NCI-H446 treated with DMSO at 0.1 percent for 48 hours (cell line): ENCODE measurements at regions not wholly inside any gene's neighbourhood (a gene's known extent, or its start where the extent isn't known, plus 50 kb on each side); places are given as distances from the start of the nearest gene placed in this dataset.

Source experiments
- DNase-seq: peaks from one replicate; lab custom pipeline; 2025; lab: John Stamatoyannopoulos, UW

DNA sequence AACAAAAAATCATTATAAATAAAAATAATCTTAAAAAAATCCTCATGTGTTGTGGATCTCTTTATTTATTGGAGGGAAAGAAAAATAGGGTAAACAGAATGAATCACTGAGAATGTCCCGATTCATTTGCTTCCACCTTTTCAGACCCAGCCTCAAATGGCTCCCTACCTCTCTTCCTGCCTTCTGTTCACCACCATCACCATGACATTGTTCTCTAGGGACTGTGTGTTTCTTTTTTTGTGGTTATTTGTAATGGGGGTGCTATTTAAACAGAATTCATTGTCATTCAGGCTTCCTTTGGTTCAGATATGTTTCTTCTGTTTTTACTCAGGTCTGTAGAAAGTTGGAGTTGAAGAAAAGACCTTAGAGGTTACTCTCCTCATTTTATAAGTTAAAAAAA is 198.2 kb downstream of the KIF4B start:
- DNase-seq = no peak

DNA sequence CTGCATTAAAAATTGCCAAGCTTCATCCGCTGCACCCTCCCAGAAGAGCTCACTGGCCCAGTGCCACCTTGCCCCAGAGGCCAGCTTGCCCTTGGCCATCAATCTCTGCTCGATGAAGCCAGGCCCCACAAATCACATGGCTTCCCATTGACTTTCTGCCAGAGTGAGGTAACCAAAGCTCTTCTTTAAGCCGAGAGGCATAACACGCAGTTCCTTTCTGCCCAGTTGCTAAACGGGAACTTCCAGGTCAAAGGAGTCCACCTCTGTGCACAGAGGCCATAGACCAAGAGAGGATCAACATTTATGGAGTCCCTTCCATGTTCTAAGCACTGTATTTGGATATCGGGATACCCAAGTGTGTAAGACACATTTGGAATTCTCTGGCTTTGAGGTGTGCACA is 208.8 kb downstream of the KIF4B start:
- DNase-seq = peak; percentile 64

DNA sequence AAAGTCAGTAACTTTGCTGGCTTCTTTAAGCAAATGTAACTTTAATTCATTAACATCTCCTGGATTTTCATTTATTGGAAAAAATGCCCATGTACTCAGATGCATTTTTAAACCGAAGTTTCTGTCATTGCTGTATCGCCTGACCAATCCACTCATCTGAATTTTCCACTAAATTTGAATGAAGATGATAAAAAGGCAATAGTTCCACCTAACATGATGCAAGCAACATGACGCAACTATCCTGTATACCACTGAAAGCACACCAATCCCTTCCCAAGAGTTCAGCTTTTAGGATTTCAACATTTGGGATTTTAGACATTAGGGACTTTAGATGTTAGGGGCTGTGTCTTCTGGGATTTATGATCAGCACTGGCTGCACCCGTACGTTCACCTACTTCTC is 215.6 kb downstream of the KIF4B start:
- DNase-seq = no peak

DNA sequence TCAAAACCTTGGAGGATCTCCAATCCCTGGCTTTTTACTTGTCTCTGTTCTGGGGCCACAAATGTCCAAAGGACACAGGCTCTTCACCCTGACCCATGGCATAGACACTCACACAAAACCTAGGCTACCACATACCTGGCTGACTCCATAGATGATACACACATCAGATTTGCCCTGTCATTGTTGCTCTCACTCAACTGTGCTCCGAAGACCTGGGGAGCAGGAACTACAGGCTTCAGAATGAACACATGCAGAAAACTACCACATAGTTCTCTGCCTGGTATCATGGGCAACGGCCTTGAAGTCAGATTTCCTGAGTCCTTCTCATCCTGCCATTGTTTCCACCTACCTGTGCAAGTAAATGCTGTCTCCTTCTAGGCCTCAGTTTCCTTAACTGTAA is 226.2 kb downstream of the KIF4B start:
- no peak for DNase-seq

DNA sequence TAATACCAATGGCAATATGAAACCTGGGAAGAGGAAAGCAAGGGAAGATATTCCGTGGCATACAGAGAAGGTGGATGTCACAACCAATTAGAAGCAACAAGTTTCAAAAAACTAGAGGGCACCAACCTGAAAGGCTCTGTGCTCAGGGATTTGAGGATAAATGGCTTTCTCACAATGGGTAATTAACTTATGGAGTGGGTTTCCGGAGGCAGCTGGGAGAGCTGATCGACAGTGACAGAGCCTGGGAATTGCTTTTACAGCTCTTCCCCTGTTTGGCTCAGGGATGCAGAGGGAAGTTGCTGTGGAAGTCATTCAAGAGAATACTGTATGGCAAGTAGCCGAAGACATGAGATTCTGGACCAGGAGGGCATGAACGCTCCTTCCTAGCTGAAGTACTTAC is 237.0 kb downstream of the KIF4B start:
- no peak for DNase-seq

DNA sequence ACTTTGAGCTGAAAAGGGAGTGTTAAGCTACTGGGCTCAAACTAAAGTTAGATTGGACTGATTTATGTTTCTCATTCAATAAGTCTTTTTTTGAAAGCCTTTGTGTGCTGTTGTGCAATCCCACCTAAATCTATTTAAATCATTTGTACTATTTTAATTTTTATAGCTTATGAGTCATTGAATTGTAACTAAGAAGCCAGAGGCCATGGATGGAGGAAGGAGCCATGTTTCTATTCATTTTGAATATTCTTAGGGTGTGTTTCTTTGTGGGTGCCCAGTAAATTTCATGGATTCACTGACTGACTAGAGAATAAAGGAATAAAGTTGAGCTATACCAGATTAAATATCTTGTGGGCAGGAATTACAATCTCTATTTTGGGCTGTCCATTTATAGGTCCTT is 238.5 kb downstream of the KIF4B start:
- no peak for DNase-seq

DNA sequence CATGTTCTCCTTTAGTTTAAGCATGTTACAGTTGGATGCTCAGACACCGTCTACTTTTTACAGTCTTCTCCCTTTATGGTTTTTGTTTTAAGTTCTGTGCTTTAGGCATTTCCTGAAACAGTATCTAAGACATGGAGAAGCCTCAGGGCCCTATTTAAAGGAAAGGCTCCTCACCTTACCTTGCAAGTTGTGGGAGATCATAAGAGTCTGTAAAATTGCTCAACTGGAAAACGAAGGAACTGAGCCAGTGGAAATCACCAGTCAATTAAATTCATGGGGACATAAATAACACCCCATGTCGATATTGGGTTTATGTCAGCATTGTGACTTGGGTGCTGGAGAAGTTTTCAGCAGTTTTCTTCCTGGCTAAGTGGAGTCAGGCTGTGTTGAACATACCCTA is 239.2 kb downstream of the KIF4B start:
- DNase-seq = no peak

DNA sequence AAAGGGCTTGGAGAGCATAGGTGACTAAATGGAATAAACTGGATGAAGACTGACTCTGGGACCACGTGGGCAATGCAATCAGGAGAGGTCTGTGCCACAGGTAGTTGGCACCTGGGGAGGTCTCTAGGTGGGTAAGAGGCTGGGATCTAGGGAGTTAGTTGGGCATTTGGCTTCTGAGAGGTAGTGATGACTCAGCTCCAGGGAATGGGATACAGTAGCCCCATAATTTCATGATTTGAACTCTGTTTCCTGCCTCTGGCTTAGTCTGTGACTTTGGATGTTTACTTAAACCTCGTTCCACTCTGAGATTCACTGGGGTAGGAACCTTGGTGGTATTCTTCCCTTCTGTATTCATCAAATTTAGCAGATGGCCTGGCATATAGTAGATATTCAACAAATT is 240.8 kb downstream of the KIF4B start:
- no peak for DNase-seq

DNA sequence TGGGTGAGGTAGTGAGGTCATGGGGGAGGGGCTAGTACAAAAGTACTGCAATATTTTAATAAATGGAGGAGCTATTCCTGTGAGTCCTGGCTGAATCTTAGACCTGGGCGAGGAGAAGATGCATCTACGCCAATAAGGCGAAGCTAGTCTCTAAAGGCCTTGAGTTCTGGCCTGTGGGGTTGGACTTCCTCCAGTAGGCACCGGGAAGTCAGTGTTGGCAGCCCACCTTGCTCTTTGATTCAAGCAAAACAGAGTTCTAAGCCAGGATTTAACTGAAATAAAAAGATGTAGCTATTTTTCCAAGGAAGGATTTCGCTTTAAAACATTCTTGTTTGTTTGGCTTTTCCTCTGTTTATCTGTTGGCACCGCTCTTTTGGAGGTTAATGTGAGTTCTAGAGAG is 244.6 kb downstream of the KIF4B start:
- peak; percentile 35 for DNase-seq

DNA sequence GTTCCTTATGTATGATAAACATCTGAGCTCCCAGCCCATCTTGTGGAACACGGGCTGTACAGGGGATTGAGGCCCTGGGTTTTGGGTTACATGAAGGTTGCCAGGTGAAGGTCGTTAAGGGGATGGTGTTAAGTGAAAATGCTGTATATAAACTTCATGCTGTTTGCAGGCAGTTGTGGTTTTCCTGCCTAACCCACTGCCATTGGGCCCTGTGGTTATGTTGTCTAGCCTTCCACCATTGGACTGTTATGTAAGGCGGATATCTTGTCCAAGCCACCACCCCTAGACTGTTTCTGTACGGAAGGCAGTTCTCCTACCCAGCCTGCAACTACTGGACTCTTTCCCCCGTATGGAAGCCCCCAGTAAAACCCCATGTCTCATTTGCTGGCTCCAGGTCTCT is 246.1 kb downstream of the KIF4B start:
- no peak for DNase-seq

DNA sequence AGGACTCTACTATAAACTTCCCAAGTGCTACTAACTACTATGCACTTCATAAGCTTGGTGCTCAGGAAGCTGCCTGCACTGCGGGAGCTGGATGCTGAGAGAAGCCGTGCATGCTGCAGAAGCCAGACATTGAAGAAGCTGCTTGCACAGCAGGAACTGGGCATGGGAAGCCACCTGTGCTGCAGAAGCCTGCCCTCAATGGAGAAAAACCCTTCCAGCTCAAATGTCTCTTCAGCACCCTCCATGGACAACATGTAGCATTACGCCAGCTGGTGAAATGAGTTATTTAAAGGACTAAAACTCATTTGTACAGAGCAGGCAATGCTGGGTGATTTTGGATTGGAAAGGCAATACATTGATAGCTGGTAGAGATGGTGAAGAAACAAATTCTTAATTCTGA is 247.2 kb downstream of the KIF4B start:
- DNase-seq = peak; percentile 15

DNA sequence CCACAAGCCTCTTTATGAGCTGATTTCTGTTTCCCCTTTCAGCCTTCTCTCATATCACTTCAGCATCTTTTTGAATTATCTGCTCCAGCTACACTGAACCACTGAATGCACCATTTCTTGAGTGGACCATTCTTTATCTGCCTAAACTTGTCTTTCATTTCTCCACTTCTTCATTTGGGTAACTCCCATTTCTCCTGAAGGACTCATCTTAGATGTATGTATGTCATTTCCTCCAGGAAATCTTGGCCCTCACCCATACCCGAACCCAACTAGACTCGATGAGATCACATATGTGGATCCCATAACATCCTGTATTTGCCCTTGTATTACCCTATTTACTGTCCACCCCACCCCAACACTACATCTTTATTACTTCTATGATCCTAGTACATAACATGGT is 249.8 kb downstream of the KIF4B start:
- no peak for DNase-seq

DNA sequence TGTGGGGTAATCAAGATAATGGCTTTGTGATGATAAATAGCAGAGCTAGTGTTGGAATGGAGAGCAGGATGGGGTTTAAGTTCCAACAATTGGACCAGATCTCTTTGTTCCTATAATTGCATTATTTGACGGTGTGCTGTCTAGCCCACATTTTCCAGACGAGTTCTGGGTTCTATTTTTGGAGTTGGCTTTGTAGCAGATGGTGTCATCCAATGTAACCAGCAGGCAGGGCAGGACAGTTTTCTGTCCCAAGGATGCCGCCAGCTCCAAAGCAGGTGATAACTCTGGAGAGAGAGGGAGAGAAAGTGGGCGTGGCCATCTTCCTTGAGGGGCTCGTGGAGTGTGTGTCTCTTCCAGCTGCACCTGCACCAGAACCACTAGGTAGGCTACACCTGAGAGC is 251.3 kb downstream of the KIF4B start:
- DNase-seq = no peak

DNA sequence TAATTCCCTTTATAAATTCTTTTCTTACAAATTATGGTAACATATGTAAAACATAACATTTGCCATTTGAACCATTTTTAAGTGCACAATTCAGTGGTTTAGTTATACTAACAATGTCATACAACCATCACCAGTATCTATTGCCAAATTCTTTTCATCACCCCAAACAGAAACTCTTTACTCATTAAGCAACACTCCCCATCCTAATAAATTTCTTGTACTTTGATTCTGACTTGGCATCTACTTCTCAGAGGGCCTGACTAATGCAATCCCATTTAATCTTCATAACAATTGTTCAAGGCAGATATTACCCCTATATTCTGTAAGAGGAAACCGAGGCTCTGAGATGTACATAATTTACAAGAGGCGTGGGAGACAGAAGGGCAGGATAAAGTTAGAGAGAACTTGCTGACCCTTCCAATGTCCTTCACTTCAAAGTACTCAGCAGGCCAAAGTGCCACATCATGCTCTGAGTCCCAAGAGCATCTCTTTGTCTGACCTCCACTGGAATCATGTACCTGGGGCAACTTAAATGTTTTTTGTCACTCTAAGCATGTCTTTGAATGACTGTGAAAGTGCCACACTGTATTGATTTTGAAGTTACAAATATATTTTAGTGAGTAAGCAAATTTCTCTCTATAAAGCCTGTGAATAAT is 255.3 kb downstream of the KIF4B start:
- DNase-seq = no peak

DNA sequence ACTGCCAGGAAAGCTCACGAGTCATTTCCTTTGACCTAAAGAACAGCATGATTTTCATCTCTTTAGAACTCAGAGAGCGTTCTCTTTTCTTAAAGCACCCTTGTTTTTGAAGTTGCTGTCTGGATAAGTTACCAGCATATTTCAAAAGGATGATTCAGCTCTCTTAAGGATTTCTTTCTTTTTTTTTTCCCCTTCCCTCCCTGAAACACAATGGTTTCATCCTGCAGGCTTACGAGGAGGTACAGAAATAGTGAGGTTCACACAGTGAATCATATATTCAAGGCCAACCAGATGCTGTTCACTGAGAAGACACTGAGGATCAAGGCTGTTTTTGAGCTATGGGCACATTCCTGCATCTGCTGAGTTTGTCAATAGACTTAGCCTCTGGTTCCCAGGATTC is 257.2 kb downstream of the KIF4B start:
- no peak for DNase-seq

DNA sequence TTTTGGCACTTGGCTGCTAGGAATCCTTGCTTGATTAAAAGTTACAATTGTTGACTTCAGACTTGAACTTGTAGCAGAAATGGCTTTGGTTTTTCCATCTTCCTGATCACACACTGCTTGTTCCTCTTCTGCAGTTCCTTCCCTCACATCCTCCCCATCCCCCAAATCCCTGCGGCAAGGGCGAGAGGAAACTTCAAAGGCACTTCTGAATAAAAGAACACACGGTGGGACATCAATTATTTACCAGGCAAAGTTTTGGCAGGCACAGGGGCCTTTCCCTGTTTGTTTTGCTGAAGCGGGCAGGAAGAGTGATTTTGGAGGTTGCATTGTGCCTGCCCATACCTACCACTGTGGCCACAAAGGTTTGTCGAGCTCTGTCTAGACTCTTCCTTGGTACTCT is 260.9 kb downstream of the KIF4B start:
- no peak for DNase-seq

DNA sequence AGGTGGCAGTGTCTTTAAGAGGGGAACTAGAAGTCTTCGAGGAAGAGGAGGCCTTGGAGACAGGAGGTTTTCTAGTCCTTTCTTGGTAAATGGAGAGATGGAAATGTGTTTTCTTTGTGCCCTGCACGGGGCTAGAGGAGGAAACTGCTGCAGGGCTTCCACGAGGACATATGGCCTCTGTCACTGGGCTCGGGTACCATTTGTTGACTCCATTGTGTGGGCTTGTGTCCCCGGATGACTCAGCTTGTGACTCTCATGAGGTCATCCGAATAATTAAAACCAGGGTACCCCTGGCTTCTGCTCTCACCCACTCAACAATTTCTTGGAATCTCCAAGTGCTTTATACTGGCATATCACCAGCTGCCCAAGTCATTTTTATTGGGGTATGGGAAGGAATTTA is 261.7 kb downstream of the KIF4B start:
- no peak for DNase-seq

DNA sequence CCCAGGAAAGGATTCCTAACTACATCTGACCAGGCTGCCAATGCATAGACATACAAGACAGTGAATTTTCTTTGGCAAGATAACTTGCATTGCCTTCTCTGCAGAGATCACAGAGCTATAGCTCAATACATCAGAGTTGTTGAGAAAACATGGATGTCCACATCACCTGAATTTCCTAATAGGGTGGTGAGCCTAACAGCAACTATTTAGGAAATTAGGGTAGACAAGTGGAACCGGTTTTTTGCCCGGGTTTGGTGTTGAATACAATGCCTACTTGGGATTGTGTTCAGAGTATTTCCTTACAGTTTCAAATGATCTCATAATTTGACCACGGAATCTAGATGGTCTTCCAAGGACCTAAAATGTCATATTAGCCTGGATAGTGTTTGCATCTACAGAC is 262.7 kb downstream of the KIF4B start:
- no peak for DNase-seq

DNA sequence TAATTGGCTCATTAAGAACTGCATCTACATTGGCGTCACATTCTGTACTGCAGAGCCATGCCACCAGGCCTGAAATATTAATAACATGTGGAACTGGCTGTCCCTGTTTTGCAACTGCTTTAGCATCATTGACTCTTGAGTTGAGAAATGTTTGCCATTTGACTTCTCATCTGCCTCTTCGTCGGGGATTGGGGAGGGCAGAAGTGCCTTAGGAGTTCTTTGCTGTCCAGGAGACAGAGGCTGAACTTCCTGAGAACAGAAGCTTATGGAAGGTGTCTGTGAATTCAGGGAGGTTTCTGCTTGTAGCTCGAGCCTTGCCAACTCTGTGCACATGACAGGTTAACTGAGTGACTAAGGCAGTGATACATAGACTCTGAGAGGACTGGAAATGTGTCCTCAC is 265.0 kb downstream of the KIF4B start:
- DNase-seq = no peak

DNA sequence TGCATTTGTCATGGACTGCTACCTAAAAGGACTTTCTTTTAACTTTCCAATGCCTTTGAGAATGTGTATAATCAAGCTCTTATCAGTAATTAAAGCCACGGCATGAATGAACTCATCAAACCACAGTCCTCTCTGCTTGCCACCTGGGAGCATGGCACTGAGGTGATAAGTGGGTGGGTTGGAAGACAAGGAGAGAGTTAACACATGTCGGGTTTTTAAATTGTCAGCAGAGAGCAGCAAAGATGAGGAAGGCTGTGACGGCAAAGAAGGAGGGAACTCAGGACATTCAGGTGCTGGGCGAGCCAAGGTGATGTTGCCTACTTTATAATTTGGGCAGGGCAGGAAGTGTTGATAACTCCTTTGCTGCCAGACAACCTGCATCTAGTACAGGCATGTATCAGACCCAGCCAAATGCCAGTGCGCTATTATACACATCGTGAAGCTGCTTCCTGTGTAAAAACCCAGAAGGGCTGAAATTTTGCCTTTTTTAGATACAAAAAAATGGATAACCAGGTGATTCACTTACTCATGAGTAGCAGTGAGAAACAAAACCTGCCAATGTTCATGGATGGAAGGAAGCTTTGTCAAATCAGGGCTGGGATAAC is 269.1 kb downstream of the KIF4B start:
- DNase-seq = no peak

DNA sequence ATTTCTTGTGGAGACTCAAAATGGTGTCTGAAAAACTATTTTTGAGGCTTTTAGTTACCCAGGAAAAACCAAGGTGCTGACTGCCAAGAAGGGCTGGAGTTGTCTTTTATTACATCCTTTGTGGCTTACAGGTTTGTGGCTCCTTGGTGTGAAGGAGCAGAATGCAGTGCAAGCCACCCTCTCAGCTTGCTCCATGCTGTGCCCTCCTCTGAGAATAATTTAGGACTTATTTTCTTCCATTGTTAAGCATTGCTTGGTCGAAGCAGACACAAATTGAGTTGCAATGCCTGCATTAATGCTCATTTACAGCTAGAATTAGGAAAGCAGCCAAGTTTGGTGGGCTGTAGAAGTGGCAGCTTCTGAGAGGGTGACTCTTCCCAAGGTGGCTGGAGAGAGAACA is 272.2 kb downstream of the KIF4B start:
- DNase-seq = no peak

DNA sequence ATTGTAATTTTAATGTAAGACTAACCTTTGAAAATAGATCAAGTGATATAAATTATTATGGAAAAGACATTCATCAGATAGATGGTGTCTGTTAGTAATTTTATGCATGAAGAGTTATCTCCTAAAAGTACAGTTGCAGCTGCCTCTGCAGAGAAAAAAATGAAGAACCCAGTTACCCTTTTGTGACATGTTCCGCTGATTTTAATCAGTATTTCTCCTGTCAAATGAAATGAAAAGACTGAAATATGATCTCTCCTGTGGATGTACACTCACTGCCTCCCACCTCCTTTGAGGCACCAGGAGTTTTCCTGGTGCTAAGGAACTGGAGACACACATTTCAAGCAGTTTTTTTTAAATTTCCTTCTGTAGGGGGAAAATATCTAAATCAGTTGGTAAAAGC is 277.4 kb downstream of the KIF4B start:
- no peak for DNase-seq

DNA sequence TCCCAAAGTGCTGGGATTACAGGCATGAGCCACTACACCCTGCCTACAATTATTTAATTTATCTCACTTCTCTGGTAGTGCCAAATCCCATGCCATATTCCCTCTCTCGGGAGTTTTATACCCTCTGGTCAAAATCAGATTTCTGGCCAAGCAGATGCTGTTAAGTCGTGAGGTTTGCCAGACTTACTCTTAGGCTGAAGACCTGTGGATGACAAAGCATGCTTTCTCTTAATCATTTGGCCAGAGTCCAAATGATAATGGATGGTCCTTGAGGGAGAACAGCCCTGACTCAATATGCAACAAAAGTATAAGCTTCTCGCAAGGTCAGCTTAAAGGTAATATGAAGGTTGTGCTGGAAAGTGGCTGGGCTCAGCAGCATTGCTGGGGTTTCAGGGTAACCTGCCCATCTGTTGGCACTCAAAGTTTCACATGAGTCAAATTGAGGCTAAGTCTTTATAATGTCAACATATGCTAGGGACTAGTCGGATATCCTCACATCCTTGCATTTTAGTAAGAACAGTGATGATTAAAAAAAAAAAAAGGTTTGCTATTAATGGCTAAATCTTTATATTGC is 280.1 kb downstream of the KIF4B start:
- DNase-seq = no peak

DNA sequence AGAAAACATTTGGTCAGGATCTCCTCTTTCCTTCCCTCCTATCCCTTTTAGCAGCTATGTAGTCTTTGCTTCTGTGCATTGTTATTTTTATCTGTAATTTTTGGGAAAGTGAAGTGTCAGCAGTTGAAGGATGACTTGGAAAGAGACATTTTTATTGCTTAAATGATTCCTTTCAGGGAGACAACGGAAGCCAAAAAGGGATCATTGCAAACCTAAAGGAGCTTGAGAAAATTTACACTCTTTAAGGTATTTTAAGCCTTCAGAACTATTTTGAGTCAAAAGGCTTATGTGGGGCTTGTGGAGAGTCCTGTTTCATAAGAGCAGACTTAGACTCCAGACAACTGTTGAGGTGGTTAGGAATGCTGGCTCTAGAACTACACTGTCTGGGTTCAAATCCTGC is 281.6 kb downstream of the KIF4B start:
- DNase-seq = no peak
